HG02885 (cell line): ENCODE measurements at regions not wholly inside any gene's neighbourhood (a gene's known extent, or its start where the extent isn't known, plus 50 kb on each side); places are given as distances from the start of the nearest gene placed in this dataset.

Source experiments
- ATAC-seq: cut with Tn5 transposase; IDR thresholded peaks from one replicate; pipeline ENCODE4 v1.9.1; 2021; ENCODE audit warnings: mild to moderate bottlenecking; ENCODE audit not compliant: unreplicated experiment, poor library complexity

DNA sequence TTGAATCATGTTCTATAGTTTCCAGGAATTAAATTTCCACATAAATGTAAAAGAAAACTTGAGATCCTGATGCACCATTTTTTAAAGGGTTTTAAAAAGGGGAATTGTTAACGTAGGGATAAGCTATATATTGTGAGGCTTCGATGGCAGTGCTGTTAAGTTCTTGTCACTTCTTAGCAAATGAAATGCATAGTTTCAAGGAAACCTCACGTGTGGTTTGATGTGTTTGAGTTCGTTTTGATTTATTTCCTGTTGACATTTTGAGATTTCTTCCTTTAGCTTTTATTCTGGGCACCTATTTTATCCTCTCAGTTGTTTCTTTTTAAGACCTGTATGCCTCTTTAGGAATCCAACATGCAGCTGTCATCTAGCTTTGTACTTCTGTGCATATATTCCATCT lies 301.0 kb downstream of the DOCK8 start:
- ATAC-seq = no peak

GRCh38 chr9:517993-518392 lies 303.3 kb downstream of the DOCK8 start:
- ATAC-seq = no peak

- no peak for ATAC-seq
Measured at GRCh38 chr9:518540-518939, 303.9 kb downstream of the DOCK8 start.

DNA sequence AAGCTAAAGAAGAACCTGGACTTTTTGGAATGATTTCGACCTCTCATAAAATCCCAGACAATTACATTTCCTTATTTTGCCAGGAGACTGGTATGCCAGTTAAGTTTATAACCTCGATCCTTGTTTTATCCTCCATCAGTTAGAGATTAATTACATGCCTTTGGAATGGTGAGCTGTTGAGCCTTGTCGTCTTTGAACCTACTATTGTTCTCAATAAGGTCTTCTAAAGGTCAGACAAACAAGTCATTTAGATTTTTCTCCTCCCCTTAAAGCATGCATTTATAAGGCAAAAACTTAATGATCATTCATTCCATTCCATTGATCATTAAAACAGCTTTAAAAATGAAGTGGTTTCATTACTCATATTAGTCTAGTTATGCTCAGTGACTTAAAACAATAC lies 304.9 kb downstream of the DOCK8 start:
- no peak for ATAC-seq

- no peak for ATAC-seq
Measured at GRCh38 chr9:520302-520701, 305.6 kb downstream of the DOCK8 start.

DNA sequence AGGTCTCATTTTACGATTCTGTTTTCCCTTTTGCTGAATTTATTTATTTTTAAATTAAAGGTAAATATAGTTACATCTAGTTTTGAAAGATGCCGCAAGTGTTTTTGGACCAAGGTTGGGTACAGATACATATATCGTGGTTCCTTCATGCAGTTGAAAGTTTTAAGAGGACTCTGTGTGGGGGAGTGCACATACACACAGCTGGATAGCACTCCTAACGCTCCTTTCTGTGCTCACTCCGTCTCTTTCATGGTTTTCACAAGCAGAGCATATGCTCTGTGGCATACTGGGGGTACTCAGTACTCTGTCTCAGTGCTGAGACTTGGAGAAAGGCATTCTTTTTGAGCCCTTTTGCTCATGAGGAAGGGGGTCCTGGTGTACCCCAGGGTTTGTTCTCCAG lies 307.5 kb downstream of the DOCK8 start:
- ATAC-seq = no peak

DNA sequence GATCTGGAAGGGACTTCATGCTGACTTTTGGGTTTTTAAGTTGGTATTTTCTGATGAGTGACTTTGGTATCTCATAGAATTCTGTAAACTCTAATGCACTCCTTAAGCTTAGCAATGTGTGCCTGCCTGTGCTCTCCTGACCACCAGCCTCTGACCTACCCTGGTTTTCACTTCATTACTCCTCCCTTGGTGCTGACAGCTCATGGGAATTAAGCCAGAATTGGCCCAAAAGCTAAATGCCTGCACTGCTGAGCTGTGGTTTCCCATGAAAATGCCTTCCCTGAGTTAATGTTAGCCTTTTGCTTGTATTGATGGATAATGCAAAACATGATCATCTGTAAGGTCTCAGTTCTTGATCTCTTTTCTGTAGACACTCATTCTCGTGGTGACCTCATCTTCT lies 308.0 kb downstream of the DOCK8 start:
- ATAC-seq = no peak

DNA sequence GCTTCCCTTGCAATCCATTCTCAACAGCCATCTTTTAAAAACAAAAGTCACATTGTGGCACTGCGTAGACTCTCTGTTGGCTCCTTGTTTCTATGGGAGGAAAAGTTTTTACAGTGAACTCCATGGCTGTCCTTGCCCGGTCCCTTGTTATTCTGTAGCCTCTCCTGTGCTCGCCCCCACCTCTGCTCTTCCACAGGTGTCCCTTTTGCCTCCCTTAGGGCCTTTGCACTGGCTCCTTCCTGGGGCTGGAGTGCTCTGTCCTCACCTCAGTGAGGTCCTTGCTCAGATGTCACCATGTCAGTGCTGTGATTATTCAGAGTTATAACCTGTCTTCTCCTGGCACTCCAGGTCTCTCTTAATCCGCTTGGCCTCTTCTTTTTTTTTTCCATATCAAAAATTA lies 308.8 kb downstream of the DOCK8 start:
- no peak for ATAC-seq

GRCh38 chr9:524008-524407 lies 309.3 kb downstream of the DOCK8 start:
- ATAC-seq = no peak

- no peak for ATAC-seq
Measured at GRCh38 chr9:526904-527591, 312.4 kb downstream of the DOCK8 start.

- ATAC-seq = no peak
Measured at GRCh38 chr9:529731-530130, 311.8 kb upstream of the DMRT1 start.

GRCh38 chr9:530681-531080 lies 310.8 kb upstream of the DMRT1 start:
- no peak for ATAC-seq

DNA sequence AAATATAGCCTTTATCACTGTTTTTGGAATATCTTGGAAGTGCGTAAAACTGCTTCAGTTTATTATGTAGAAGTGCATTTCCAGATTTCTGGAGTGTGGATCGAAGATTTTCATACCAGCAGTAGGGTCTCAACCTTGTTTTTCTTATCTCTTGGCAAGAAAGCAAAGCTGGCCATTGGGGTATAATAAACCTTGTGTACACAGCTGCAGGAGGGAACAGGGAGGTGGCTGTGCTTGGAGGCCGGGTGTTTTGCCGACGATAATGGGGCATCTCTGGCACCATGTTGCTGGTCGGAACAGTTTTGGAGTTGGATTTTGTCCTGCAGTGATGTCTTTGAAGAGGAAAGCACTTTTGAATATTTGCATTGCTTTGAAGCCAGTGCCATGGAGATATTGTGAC lies 308.8 kb upstream of the DMRT1 start:
- ATAC-seq = no peak

DNA sequence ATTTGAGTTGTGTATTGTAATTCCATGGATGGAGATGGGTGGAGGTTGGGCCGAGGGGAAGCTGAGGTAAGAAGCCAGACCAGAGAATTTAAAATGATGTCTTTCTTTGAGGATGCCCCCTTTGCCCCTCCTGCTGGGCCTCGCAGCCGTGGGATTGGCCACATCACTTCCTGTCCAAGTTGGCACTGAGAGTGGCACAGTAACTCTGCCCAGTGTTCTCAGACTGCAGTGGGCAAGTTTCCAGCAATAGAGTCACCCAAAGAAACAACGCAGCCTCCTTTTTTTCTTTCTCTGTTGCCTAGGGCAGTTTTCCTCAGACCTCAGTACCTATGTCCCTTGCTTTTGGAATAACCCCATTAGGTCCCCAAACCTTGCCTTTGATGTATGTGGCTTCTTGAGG lies 306.6 kb upstream of the DMRT1 start:
- no peak for ATAC-seq

DNA sequence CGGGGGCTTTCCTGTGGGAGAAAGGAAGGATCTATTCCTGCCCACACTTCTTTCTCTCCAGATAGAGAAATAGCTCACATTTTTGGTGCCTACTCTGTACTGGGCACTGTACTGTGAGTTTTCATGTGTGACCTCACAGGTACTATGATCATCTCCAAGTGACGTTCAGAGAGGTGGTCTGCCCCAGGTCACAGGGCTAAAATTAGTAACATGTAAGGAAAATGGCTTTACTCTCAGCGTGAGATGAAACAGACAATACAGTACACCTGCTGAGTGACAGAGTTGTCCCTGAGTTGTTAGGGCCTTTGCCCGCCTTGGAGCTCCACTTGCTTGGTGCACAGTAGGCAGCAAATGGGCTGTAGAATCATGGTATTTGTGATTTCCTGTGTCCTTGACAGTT lies 306.1 kb upstream of the DMRT1 start:
- no peak for ATAC-seq

- no peak for ATAC-seq
Measured at GRCh38 chr9:536597-537511, 304.6 kb upstream of the DMRT1 start.

DNA sequence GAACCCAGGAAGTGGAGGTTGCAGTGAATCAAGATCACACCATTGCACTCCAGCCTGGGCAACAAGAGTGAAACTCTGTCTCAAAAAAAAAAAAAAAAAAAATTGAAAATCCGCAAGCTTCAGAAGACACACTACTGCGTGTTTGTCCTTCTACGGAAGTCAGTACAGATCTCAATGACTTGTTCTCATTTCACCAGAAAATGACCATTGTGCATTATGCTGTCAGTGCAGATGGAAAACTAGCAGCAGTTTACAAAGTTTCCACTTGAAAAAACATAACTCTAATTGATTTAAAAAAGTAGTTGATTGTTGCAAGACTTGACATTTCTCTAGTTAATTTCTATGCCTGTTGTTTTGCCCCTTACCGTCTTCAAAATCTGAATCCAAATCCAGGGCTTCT lies 298.0 kb upstream of the DMRT1 start:
- no peak for ATAC-seq

GRCh38 chr9:545480-545879 lies 296.0 kb upstream of the DMRT1 start:
- no peak for ATAC-seq

DNA sequence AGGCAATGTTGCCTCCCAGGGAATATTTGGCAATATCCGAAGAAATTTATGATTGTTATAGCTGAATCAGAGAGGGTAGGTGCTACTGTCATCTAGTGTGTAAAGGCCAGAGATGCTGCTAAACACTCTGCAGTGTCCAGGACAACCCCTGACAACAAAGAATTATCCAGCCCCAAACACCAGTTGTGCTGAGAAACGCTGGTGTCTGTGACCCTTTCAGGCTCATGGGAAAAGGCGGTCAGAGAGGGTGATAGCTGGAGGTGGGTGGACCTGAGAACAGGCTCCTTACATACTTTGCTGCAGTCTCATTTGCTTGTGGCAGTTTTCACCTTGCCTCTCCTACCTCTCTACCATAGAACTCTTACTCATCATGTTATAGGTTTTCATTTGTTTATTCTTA lies 295.3 kb upstream of the DMRT1 start:
- no peak for ATAC-seq

DNA sequence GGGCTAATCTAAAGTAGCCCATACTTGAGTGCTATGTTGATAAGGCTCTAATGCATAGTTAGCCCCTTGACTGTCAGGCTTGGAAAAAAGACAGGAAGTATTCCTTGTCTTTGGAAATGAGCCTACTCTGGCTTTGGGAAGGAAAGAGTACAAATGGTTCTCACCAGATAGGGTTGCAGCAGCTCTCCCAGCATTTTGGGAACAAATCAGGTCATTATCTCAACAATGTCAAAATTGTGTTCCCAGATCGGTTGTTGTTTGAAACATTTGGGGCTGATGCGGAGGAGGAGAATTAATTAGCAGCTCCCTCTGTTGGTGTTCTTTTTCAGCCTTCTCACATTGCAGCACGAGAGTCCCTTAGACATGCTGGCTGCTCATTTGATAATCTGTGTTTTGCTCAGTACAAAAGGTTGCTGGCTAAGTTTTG lies 294.7 kb upstream of the DMRT1 start:
- ATAC-seq = no peak

DNA sequence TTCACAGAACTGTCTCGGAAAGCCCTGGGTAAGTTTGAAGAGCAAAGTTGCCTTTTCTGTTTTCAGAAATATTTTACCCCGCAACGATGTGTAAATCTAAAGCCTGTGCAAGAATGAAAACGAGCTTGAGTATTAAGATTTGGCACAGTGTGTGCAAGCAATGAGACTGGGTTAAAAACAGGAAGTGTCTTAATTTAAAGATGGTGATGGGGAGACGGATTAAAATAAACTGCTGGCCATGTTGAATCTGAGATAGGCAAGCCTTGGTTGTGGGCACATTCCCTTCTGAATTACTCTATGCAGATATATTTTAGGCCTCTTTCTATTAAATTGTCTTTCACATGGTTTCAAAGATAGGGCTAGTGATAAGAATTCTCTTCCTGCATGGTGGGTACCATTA lies 294.2 kb upstream of the DMRT1 start:
- no peak for ATAC-seq
